Suprapubic skin (tissue), 4 donors: ENCODE measurements at regions not wholly inside any gene's neighbourhood (a gene's known extent, or its start where the extent isn't known, plus 50 kb on each side); places are given as distances from the start of the nearest gene placed in this dataset.

Experiments used
- EP300 ChIP-seq: sonication (generic); formaldehyde crosslinking; IDR thresholded peaks from one replicate; pipeline ENCODE4 v1.6.1; 2017; ENCODE audit warnings: antibody characterized with exemption
- POLR2A ChIP-seq, 2 donors: fragments of 450-650 bp; IDR thresholded peaks; one replicate each; pipeline ENCODE4 v1.6.1; 2017; ENCODE audit warnings: antibody characterized with exemption in 2 of 2, mild to moderate bottlenecking in 2 of 2, moderate library complexity in 2 of 2
- POLR2AphosphoS5 ChIP-seq, 3 donors: sonication (generic); formaldehyde crosslinking; IDR thresholded peaks; one replicate each; pipeline ENCODE4 v1.6.1; 2017; ENCODE audit warnings: antibody characterized with exemption in 3 of 3
- TF ChIP-seq, protein P1 (sequence below), 2 donors: fragments of 200-600 bp in 1 of 2; fragments of 450-650 bp in 1 of 2; sonication (generic) in 1 of 2; IDR thresholded peaks; one replicate each; pipeline ENCODE4 v1.5.1; 2016 to 2019; ENCODE audit warnings: antibody characterized with exemption in 2 of 2, mild to moderate bottlenecking in 1 of 2, moderate library complexity in 1 of 2

DNA sequence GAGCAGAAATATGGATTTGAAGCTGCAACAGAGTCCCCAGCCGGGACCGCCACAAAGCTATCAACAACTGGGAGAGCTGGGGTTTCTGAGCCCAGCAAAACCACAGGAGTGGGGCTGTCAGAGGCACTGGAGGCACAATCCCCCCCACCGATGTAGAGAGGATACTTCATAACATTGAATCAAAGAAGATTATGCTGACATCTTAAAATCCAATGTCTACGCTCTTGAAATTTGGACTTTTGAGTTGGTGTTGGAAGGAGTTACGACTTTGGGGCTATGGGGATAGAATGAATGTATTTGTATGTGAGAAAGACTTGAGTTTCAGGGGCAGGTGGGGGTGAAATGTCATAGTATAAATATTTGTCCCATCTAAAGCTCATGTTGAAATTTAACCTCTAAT is 1121.6 kb upstream of the CDH8 start:
- TF ChIP-seq, protein P1, sequence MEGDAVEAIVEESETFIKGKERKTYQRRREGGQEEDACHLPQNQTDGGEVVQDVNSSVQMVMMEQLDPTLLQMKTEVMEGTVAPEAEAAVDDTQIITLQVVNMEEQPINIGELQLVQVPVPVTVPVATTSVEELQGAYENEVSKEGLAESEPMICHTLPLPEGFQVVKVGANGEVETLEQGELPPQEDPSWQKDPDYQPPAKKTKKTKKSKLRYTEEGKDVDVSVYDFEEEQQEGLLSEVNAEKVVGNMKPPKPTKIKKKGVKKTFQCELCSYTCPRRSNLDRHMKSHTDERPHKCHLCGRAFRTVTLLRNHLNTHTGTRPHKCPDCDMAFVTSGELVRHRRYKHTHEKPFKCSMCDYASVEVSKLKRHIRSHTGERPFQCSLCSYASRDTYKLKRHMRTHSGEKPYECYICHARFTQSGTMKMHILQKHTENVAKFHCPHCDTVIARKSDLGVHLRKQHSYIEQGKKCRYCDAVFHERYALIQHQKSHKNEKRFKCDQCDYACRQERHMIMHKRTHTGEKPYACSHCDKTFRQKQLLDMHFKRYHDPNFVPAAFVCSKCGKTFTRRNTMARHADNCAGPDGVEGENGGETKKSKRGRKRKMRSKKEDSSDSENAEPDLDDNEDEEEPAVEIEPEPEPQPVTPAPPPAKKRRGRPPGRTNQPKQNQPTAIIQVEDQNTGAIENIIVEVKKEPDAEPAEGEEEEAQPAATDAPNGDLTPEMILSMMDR (IDR thresholded peaks at IDR 0.05) = no peak
- TF ChIP-seq POLR2A (IDR thresholded peaks at IDR 0.05) (no peak), EP300 (no peak), POLR2AphosphoS5 (IDR thresholded peaks at IDR 0.05) (no peak)
